GM10266 (cell line): ENCODE measurements at regions not wholly inside any gene's neighbourhood (a gene's known extent, or its start where the extent isn't known, plus 50 kb on each side); places are given as distances from the start of the nearest gene placed in this dataset.

Source experiments
- DNase-seq: peaks from one replicate; pipeline ENCODE4 v3.0.0; 2012; ENCODE audit errors: extremely low spot score
- CTCF ChIP-seq: IDR thresholded peaks from 2 replicates; pipeline ENCODE4 v1.5.1; 2012; ENCODE audit warnings: mild to moderate bottlenecking, low read depth; ENCODE audit not compliant: control insufficient read depth, insufficient read depth; ENCODE audit errors: missing control alignments

GRCh38 chr6:101259505-101259904 lies 134.0 kb upstream of the GRIK2 start:
- no peak for DNase-seq

GRCh38 chr6:101263596-101263995 lies 129.9 kb upstream of the GRIK2 start:
- TF ChIP-seq CTCF: no peak

More at GRCh38 chr6:101259505-101259904, 134.0 kb upstream of the GRIK2 start:
- TF ChIP-seq CTCF: no peak

DNA sequence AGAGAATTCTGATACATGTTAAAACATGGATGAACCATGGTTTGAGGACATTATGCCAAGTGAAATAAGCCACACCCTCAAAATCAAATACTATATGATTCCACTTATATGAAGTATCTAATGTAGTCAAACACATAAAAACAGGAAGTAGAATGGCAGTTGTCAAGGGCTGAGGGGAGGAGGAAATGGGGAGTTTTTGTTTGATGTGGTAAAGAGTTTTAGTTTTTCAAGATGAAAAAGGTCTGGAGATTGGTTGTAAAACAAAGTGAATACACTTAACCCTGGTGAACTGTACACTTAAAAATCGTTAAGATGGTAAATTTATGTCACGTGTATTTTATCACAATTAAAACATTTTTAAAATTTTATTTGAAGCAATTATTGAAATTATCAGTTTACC lies 127.4 kb upstream of the GRIK2 start:
- TF ChIP-seq CTCF: no peak
- no peak for DNase-seq

More at GRCh38 chr6:101263596-101263995, 129.9 kb upstream of the GRIK2 start:
- no peak for DNase-seq

DNA sequence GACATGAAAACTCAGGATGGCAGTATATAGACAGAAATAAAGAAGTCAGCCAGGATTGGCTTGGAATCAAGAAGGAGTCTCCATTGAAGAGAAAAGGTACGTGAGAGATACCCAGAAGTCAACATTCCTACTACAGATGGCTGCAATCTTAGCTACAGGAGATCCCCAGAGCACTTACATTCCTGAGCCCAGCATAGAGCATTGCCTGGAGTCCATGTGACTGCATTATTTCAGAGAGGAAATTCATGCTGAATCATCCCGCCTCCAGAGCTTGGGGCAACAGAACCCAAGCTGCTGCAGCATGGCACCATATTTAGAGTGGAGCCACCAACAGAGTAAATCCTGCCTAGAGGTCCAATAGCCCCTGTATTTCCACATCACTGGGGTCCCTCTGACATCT lies 125.0 kb upstream of the GRIK2 start:
- no peak for TF ChIP-seq CTCF
- no peak for DNase-seq

GRCh38 chr6:101275251-101275650 lies 118.3 kb upstream of the GRIK2 start:
- TF ChIP-seq CTCF: no peak
- DNase-seq: no peak

DNA sequence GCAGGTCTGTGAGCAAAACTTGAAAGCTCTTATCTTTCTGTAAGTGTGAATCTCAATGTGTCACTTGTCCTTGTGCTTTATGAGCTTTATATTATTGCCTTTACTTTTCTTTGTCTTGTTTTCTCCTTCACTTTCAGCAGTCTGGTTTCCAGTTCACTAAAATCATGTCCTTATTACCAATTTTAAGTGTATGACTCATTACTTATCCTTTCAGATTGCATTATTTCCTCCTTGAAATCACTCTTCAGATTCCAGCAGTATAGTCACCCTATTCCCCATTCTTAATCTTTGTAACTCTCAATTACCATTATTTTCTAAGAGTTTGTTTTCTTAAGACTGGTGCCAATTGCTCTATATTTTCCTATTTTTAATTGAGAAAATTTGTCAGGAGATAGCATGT lies 117.4 kb upstream of the GRIK2 start:
- no peak for DNase-seq
- no peak for TF ChIP-seq CTCF

DNA sequence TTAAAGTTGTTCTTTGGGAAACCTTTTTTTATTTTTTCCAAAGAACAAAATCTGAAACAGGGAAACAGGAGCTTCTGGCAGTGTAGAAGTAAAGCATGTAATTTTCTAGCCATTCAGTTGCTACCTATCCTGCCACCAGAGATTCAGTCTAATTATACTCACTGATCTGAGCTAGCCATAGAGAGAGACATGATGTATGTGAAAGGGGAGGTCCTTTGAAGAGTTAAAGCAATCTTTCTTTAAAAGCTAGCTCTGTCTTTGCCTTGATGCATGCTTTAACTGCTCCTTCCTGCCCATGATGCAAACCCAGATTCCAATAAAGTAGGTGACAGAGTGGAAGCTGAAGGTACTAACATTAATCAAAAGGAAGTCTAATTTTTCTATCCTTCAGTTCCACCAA lies 114.1 kb upstream of the GRIK2 start:
- DNase-seq: no peak
- TF ChIP-seq CTCF: no peak
